GM19372 (cell line): ENCODE measurements at regions not wholly inside any gene's neighbourhood (a gene's known extent, or its start where the extent isn't known, plus 50 kb on each side); places are given as distances from the start of the nearest gene placed in this dataset.
"Not testable (repeated sequence)": the region's sequence is repeated elsewhere in the genome, so short reads cannot be mapped to it uniquely, and the experiment has no call there.

Experiments used
- ATAC-seq: cut with Tn5 transposase; IDR thresholded peaks from one replicate; pipeline ENCODE4 v1.9.1; 2021; ENCODE audit warnings: mild to moderate bottlenecking, low read depth, moderate library complexity; ENCODE audit not compliant: unreplicated experiment

- no peak for ATAC-seq
Observed at GRCh38 chr10:121351540-121351939, 246.7 kb downstream of the FGFR2 start.

GRCh38 chr10:121352231-121352855 lies 245.9 kb downstream of the FGFR2 start:
- no peak for ATAC-seq

GRCh38 chr10:121355161-121355560 lies 243.1 kb downstream of the FGFR2 start:
- no peak for ATAC-seq

- no peak for ATAC-seq
Observed at GRCh38 chr10:121356183-121356582, 242.1 kb downstream of the FGFR2 start.

- ATAC-seq = no peak
Observed at GRCh38 chr10:121357401-121357800, 240.8 kb downstream of the FGFR2 start.

GRCh38 chr10:121362026-121362425 lies 236.2 kb downstream of the FGFR2 start:
- no peak for ATAC-seq

- no peak for ATAC-seq
Observed at GRCh38 chr10:121365566-121365965, 232.7 kb downstream of the FGFR2 start.

GRCh38 chr10:121368347-121369025 lies 229.8 kb downstream of the FGFR2 start:
- no peak for ATAC-seq

GRCh38 chr10:121369616-121370015 lies 228.6 kb downstream of the FGFR2 start:
- no peak for ATAC-seq

GRCh38 chr10:121371836-121372235 lies 226.4 kb downstream of the FGFR2 start:
- ATAC-seq = no peak

GRCh38 chr10:121373411-121373810 lies 224.8 kb downstream of the FGFR2 start:
- ATAC-seq = no peak

GRCh38 chr10:121374121-121374520 lies 224.1 kb downstream of the FGFR2 start:
- no peak for ATAC-seq

- ATAC-seq = no peak
Observed at GRCh38 chr10:121375172-121375571, 223.1 kb downstream of the FGFR2 start.

- no peak for ATAC-seq
Observed at GRCh38 chr10:121378251-121378801, 219.9 kb downstream of the FGFR2 start.

- no peak for ATAC-seq
Observed at GRCh38 chr10:121379013-121379412, 219.2 kb downstream of the FGFR2 start.

GRCh38 chr10:121380211-121380610 lies 218.0 kb downstream of the FGFR2 start:
- ATAC-seq = no peak

- not testable (repeated sequence) for ATAC-seq
Observed at GRCh38 chr10:121382029-121382520, 216.2 kb downstream of the FGFR2 start.

GRCh38 chr10:121385136-121385535 lies 213.1 kb downstream of the FGFR2 start:
- no peak for ATAC-seq

GRCh38 chr10:121392657-121393056 lies 205.6 kb downstream of the FGFR2 start:
- ATAC-seq = no peak

- no peak for ATAC-seq
Observed at GRCh38 chr10:121393522-121393921, 204.7 kb downstream of the FGFR2 start.

- not testable (repeated sequence) for ATAC-seq
Observed at GRCh38 chr10:121400507-121400906, 197.7 kb downstream of the FGFR2 start.

GRCh38 chr10:121403527-121403926 lies 194.7 kb downstream of the FGFR2 start:
- ATAC-seq = no peak
